Dermis blood vessel endothelial cell (primary cell): ENCODE measurements at regions not wholly inside any gene's neighbourhood (a gene's known extent, or its start where the extent isn't known, plus 50 kb on each side); places are given as distances from the start of the nearest gene placed in this dataset.
"Not testable (repeated sequence)": the region's sequence is repeated elsewhere in the genome, so short reads cannot be mapped to it uniquely, and the experiment has no call there.

Experiments
- DNase-seq: peaks from one replicate; pipeline ENCODE4 v3.0.0; 2010

DNA sequence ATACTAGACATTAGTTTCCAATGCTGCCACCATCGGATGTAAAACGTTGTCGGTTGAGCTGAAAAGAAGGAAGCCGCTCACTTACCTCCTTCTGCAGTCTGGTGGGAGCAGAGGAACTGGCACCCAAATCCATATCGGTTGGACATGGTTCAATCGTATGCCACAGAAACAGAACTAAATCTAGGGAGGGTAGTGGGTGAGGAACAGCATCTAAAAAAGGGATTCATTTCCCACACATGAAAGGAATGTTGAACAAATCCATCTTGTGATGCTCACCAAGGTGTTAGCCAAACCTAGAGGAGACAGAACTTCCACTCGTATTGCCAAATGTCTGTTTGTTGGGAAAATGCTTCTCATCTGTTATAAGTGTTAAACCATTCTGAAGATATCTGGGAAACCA is 532.7 kb downstream of the NLGN4X start:
- no peak for DNase-seq

DNA sequence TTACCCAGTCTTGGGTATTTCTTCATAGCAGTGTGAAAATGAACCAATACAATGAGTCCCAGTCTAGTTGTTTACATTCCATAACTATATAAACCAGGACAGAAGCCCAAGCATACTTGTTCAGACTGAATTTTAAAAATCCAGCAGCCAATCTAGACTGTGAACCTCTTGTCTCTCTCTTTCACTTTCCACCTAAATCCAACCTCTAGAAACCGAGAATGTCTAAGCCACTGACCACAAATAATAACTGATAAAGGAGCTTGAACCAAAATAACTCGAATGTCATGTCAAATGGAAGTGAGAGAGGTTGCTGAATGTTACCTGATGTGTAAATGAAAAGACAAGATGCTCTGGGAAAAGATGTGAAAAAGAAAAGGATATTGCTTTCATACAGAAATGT is 544.7 kb downstream of the NLGN4X start:
- no peak for DNase-seq

DNA sequence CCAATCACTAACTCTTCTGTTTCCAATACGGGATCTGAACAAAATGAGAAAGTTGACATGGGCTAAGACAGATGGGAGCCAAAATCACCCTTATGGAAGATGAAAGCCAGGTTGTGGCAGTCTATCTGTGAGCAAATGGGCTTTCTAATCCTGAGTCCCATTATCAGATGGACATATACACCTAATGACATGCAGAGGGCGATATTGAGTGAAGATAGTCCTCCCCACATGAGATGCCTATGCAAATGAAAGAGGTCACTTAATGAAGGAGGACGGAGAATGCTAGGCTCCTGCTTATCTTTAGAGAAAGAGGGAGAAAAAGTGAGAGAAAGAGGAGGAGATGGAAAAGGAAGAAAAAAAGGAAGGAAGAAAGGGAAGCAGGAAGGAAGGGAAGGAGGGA is 547.5 kb downstream of the NLGN4X start:
- no peak for DNase-seq

DNA sequence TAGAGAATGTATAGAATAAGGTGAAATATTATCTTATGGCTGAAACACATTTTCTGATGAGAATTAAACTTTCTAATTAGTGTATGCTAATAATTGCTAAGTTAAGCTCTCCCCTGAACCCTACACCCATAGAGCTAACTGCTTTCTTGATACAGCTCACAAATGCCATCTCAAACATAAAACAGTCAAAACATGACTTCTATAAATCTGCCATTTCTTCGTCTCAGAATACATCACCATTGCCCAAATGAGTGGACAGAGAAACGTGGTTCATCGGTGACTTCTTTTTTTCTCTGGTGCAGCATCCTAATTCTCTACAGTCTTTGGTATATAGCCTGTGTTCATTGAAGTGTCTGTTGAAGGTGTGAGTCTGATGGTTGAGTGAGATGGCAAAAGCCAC is 554.6 kb downstream of the NLGN4X start:
- DNase-seq: no peak

DNA sequence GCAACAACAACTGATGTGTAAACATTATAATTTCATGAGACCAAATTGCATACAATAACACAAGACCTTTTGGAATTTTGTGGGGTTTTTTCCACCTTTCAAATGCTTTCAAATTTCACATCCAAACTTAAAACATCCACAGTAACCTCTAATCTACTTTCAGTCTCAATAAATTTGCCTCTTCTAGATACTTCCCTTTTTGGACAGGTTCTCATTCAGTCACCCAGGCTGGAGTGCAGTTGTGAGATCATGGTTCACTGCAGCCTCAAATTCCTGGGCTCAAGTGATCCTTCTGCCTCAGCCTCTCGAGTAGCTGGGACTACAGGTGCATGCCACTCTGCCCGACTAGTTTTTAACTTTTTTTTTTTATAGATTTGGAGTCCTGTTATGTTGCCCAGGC is 556.6 kb downstream of the NLGN4X start:
- no peak for DNase-seq

DNA sequence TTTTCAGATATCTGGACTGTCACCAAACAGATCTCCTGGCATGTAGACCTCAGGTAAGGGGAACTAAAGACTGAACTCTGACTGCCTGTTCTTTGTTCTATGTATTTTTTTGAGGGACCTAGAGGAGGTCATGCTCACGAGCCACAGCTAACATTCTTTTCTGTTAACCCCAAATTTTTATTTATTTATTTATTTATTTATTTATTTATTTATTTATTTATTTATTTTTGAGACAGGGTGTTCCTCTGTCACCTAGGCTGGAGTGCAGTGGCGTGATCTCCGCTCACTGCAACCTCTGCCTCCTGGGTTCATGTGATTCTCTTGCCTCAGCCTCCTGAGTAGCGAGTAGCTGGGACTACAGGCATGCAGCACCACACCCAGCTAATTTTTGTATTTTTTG is 562.0 kb downstream of the NLGN4X start:
- DNase-seq: not testable (repeated sequence)

DNA sequence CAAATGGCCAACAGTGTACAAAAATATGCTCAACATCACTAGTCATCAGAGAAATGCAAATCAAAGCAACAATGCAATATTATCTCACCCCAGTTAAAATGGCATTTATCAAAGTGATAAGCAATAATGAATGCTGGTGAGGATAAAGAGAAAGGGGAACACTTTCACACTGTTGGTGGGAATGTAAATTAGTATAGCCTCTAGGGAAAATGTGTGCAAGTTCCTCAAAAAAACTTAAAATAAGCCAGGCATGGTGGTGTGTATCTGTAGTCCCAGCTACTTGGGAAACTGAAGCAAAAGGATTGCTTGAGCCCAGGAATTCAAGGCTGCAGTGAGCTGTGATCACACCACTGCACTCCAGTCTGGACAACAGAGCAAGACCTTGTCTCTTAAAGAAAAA is 572.1 kb downstream of the NLGN4X start:
- DNase-seq: no peak

DNA sequence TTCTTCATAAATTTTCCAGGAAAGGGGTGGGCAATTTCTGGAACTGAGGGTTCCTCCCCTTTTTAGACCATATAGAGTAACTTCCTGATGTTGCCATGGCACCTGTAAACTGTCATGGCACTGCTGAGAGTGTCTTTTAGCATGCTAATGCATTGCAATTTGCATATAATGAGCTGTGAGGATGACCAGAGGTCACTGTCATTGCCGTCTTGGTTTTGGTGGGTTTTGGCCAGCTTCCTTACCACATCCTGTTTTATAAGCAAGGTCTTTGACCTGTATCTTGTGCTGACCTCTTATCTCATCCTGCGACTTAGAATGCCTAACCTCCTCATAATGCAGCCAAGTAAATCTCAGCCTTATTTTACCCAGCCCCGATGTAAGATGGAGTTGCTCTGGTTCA is 577.8 kb downstream of the NLGN4X start:
- DNase-seq: no peak

DNA sequence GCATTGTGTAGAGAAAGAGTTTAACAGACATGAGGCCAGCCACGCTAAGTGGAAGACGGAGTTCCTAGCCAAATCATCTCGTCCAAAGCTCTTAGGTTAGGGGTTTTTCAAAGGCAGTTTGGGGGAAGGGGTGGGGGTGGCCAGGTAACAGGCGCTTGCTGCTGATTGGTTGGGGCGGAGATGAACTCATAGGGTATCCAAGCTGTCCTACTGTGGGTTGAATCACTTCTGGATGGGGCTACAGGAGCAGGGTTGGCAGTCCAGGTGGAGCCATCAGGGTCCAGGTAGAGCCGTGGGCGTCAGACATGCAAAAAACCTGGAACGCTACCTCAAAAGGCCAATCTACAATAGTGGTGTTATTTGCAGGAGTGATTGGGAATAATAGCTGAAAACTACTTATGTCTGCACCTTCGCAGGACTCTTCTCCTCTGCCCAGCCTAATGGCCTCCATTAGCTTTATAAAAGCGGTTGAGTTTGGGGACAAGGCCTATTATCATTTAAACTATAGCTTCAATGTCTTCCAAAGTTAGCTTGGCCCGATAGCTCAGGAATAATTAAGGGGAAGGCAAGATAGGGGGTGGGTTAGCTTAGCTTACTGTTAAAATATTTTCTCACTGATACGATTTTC is 579.6 kb downstream of the NLGN4X start:
- no peak for DNase-seq

DNA sequence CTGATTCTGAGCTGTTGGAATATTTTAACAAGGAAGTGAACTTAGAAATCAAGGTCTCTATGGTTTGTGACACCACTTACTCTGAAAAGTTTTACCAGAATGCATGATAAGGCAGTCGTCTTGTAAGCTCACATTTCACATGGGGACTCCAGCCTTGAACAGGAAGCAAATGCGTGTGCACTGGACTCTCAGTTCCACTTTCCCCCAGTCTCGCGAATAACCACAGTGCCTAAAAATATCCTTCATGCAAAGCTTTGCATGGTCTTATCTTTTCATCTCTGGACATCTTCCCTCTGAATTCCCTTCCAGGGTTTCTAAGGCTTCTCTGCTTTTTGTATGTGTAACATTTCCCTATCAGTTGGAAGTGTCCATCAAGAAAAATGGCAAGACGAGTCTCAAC is 581.8 kb downstream of the NLGN4X start:
- no peak for DNase-seq

DNA sequence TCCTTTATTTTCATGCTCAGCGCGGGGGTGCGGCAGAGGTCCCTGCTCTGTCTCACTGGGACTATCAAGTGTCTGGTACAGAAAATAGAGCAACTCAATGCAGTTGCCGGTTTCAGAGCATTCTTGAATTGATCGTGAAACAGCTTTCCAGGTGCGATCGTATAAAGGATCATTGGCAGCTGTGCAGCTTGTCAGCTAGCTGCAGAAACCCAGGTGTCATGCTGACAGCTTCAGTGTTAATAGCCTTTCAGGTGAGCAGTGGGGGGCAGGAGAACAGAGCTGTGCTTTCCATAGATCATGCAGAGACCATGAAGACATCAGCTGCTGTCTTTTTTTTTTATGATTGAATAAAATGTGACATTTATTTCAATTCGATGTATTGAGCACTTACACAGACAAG is 583.9 kb downstream of the NLGN4X start:
- DNase-seq: no peak

DNA sequence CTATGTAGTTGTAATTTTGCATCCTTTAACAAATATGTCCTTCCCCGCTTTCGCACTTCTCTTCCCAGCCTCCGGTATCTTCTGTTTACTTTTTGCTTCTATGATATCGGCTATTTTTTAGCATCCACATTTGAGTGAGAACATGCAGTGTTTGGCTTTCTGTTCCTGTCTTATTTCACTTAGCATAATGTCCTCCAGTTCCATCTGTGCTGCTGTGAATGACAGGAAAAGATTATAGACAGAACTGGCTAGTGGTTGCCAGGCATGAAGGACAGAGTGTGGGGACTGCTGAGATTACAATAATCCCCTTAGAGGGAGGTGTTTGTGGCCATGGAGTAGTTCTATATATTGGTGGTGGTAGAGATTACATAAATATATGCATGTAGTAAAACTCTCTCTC is 588.6 kb downstream of the NLGN4X start:
- DNase-seq: no peak

DNA sequence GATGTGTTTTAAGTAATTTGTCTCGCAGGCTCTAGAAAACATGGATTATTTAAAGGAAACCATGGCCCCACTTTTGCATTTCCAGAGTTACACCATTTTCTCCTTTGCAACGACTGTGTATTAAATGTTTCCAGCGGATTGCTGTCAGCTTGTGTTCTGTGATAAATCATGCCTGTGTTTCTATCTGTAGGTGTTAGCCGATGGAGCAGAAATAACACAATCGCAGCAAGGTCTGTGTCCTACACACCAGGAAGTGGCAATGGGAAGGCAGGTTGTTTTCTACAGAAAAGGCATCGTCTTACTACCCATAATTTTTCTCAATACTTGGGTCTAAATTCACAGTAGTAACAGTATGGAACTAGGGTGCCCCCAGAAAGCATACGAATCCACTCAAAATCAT is 590.1 kb downstream of the NLGN4X start:
- DNase-seq: no peak

DNA sequence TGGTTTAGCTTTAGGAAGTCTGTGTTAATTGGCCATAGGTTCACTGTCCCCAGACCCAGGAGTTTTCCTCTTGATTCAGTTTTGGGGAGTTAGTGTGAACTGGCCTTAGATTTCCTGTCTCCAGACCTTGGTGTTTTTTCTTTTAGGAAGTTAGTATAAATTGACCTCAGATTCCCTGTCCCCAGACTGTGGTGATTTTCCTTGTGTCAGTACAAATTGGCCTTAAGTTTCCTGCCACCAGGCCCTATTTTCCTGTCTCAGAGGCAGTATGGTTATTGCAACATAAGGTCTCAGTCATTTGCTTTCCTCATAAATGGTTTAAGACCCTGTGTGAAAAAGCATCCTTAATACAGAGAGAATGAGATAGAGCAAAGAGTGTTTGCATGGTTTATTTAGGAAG is 595.8 kb downstream of the NLGN4X start:
- no peak for DNase-seq

DNA sequence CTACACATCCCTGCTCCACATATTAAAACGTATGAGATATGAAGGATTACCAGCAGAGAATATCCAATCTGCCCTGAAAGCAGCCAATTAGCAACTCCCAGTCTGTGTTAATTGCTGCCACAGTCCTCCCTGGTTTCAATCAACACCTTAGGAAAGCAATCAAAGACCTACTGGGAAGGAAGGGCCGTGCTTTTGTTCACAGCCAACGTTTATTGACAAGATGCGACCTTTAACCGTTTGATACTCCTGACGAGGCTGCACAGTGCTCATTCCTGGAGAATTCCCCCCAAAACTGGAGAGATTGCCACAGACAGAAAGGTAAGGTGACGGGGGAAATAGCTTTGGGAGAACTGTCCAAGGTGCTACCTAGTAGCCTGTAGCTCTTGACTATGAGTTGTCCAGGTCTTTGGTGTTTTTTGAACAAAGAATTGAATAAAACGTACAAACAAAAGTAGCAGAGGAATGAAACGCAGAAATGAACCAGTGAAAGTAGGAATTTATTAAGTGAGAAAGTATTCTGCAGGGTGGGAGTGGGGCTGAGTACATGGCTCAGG is 596.5 kb downstream of the NLGN4X start:
- no peak for DNase-seq

DNA sequence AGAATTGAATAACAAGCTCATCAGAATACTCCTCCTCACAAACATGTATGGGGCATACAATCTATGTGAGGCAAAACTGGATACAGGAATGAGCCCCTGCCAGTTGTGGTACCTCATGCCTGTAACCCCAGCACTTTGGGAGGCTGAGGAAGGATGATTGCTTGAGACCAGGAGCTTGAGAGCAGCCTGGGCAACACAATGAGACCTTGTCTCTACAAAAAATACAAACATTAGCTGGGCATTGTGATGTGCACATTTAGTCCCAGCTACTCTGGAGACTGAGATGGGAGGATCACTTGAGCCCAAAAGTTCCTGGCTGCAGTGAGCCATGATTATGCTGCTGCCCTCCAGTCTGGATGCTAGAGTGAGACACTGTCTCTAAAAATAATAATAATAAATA is 611.0 kb downstream of the NLGN4X start:
- no peak for DNase-seq

DNA sequence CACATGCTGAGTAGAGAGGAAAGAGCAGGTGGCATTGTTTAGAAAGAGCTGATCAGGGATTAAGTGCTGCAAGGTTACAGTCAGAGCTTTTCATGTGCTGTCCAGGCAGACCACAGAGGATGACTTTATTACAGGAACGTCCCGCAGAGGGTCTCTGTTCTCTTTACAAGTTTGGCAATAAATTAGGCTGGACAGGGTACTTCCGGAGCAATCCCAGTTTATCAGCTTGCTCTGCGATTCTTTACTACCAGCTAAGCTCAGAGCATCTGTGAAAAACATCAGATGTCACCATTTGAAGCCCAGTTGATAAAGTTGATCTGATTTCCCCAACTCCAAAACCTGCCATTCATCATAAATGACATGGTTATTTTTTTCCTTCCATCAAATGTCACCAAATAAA is 633.1 kb downstream of the NLGN4X start:
- DNase-seq: no peak

DNA sequence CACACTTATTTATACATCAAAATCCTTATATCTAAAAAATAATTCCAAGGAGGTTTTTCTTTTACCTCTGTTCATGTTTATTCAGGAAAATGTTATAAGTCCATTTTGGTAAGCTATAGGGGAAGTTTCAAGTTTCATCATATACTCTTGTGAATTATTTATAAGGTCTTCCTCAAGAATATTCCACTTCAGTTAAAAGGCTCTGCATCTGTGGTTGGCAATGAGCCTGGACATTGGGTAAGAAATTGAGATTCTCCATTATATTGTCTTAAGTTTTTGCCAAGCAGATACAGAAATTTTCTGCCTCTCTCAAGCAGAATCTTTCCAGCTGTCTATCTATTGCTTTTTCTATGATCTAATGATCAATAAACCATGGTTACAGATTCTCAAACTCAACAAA is 641.9 kb downstream of the NLGN4X start:
- DNase-seq: no peak

DNA sequence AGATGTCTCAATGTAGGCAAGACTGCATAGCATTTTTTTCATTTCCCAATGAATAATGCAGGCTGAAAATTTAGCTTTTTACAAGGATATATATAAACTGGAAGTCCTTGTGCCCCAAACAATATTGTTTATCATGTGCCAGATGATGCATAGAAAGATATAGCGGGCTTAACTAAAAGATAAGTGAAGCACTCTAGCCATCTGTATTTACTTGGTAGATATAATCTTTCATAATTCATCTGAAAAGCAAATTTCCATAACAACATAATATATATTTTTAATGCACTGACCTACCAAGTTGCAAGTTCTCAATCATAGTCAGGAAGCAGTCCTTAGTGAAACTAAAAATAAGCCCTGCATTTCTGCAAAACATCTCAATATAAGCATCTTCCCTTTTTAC is 653.3 kb downstream of the NLGN4X start:
- no peak for DNase-seq

DNA sequence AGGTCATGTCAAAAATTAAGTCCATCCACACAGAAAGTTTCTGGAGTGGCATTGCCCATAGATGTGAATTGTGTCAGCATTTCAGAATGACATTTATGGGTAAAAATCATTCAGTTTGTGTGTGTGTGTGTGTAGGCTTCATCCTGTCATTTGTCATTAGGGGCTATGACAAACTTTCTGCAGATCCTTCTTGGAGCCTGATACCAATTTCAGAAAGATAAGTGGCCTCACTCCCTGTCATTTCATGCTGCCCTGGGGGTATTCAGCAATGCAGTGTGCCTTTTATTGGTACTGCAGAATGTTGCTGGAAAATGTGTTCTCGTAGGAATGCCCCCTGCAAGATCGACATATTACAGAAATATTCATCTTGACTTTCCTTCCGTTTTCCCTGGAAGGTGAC is 659.7 kb downstream of the NLGN4X start:
- DNase-seq: no peak

DNA sequence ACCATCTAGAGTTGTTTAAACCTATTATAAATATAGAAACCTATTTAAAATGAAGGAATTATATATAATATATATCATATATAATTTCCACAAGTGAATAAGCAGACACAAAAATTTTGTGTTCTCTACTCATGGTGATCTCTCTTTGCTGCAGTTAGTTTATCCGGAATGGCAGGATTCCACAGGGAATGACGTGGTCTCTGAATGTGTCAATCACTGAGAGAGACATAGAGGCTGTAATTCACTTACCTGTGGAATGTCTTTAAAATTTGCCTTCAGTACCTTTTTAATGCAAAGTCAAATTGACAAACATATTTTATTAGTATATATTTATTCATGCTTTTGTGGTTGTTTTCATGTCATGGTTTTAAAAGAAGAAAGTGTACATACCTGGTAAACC is 669.3 kb downstream of the NLGN4X start:
- no peak for DNase-seq

DNA sequence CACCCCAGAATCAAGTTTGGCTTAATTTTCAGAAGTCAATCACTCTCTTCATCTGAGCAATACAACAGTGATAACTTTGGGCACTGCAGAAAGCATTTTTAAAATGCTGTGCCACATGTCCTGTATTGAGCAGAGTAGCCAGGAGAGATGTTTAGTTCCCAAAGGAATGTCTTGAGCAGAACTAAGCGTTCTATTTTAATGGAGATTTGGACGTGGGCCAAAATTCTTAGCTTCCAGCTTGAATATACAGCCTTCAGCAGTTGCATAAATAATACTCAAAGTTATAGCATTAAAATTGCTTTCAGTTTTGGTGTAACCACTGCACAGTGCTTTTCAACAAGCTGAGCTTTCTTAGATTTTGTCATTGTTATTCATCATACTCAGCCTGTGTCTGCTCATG is 679.2 kb downstream of the NLGN4X start:
- DNase-seq: no peak

DNA sequence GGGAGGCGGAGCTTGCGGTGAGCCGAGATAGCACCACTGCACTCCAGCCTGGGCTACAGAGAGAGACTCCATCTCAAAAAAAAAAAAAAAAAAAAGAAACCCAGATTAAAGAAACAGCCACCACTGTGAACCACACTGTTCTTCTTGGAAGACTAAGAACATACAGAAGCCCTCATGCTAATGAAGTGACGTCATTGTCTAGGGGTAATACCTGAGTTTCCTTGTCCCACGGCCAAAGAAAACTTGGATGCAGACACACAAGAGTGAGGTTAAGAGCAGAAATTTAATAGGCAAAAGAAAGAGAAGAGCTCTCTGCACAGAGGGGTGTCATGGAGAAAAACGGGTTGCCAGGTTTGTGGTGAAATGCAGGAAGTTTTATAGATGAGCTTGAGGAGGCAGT is 691.6 kb downstream of the NLGN4X start:
- no peak for DNase-seq

DNA sequence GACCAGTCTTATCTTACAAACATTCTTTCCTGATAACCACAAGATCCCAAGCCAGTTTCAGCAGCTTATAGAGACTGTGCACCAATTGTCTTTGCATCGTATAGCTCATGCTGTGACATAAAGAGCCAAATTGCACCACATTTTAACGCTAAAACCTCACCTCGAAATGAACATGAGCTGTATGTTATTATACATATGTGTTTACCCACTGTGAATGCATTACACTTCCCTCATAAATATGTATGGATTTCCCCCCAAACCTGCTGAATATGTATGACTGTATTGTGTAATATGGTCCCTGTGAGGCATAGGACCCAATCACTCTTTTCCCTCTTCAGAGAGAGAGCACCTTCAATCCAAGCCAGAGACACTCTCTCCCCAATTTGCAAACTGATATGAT is 692.4 kb downstream of the NLGN4X start:
- no peak for DNase-seq

DNA sequence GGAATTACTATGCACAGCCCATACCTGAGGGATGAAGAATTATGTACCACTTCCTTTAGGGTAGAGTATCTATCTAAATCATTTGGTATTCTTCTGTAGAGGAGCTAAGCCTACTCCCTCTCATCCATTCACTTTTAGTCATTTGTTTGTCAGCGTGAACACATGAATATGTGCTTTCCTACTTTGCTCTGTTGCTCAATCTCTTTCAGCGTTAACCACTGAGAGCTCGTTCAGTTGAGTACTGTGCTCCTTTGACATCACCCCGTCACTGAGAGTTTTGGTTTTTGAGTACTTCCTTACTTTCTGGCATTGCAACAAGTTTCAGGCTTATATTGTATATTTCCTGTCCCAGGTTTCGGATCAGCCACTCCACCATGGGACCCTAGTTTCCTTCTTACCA is 700.6 kb downstream of the NLGN4X start:
- no peak for DNase-seq
